Tibial nerve (tissue), 4 donors: ENCODE measurements at regions not wholly inside any gene's neighbourhood (a gene's known extent, or its start where the extent isn't known, plus 50 kb on each side); places are given as distances from the start of the nearest gene placed in this dataset.

Experiments
- CTCF ChIP-seq, 5 experiments: fragments of 200-600 bp in 3 of 5; fragments of 450-650 bp in 2 of 5; sonication (generic) in 3 of 5; IDR thresholded peaks; one replicate each; pipeline ENCODE4 v1.5.1; 2016 to 2019; ENCODE audit warnings: antibody characterized with exemption in 5 of 5, mild to moderate bottlenecking in 3 of 5, moderate library complexity in 2 of 5
- EP300 ChIP-seq, 2 donors: sonication (generic); formaldehyde crosslinking; IDR thresholded peaks; one replicate each; pipeline ENCODE4 v1.6.1; 2017; ENCODE audit warnings: antibody characterized with exemption in 2 of 2, mild to moderate bottlenecking in 1 of 2

GRCh38 chr22:27381552-27381951 lies 420.0 kb downstream of the MN1 start:
- TF ChIP-seq CTCF (IDR thresholded peaks at IDR 0.05) (no peak), EP300 (IDR thresholded peaks at IDR 0.05) (no peak)
